Vagina (tissue), 2 donors: ENCODE measurements at regions not wholly inside any gene's neighbourhood (a gene's known extent, or its start where the extent isn't known, plus 50 kb on each side); places are given as distances from the start of the nearest gene placed in this dataset.

Source experiments
- DNase-seq, 2 donors: peaks; one replicate each; pipeline ENCODE4 v3.0.0-alpha.2; 2017; ENCODE audit errors: extremely low spot score in 2 of 2
- H3K27ac ChIP-seq: fragments of 200-600 bp; sonication (generic); one replicate; pipeline ENCODE4 v1.5.1; 2019
- H3K27me3 ChIP-seq: fragments of 200-600 bp; sonication (generic); one replicate; pipeline ENCODE4 v1.5.1; 2019
- H3K36me3 ChIP-seq, 2 donors: fragments of 200-600 bp; sonication (generic); one replicate each; pipeline ENCODE4 v1.5.1; 2017 to 2019
- H3K4me1 ChIP-seq: fragments of 200-600 bp; sonication (generic); one replicate; pipeline ENCODE4 v1.5.1; 2019
- H3K4me3 ChIP-seq, 2 donors: fragments of 200-600 bp; sonication (generic); 1 replicate in 1 of 2; 2 replicates in 1 of 2; pipeline ENCODE4 v1.5.1; 2016 to 2019
- H3K9me3 ChIP-seq: fragments of 200-600 bp; sonication (generic); one replicate; pipeline ENCODE4 v1.5.1; 2019
- CTCF ChIP-seq, 3 experiments: fragments of 450-650 bp in 2 of 3; fragments of 200-600 bp in 1 of 3; sonication (generic) in 1 of 3; IDR thresholded peaks; one replicate each; pipeline ENCODE4 v1.5.1; 2017 to 2019; ENCODE audit warnings: antibody characterized with exemption in 3 of 3, mild to moderate bottlenecking in 2 of 3, moderate library complexity in 2 of 3
- POLR2A ChIP-seq, 2 donors: fragments of 450-650 bp; IDR thresholded peaks; one replicate each; pipeline ENCODE4 v1.6.1; 2017; ENCODE audit warnings: antibody characterized with exemption in 2 of 2, mild to moderate bottlenecking in 2 of 2, moderate library complexity in 2 of 2
- POLR2AphosphoS5 ChIP-seq, 2 donors: sonication (generic); formaldehyde crosslinking; IDR thresholded peaks; one replicate each; pipeline ENCODE4 v1.9.0; 2017; ENCODE audit warnings: antibody characterized with exemption in 2 of 2, mild to moderate bottlenecking in 2 of 2, low read depth in 1 of 2; ENCODE audit not compliant: insufficient read depth in 1 of 2
- intact Hi-C: fragments of 100-400 bp; cut with DNase I; formaldehyde crosslinking; loops from one replicate; pipeline ENCODE4 v1.15.1; 2023

- peak in 1 of 2 donors; percentile 46 for DNase-seq
- intact Hi-C loops: no loop called here
- Histone ChIP-seq H3K36me3 (no peaks in the 10 kb centered on the region), H3K27ac (no peak overlapping the region), H3K9me3 (no peaks in the 10 kb centered on the region), H3K27me3 (no peaks in the 10 kb centered on the region), H3K4me1 (no peaks in the 10 kb centered on the region), H3K4me3 (no peak overlapping the region)
- TF ChIP-seq CTCF (IDR thresholded peaks at IDR 0.05) (no peak), POLR2AphosphoS5 (IDR thresholded peaks at IDR 0.05; ENCODE audit: insufficient read depth in 1 of 2, low read depth in 1 of 2) (peak in 1 of 2 donors; percentile 30), POLR2A (IDR thresholded peaks at IDR 0.05) (no peak)
Measured at GRCh38 chr20:46823271-46823751, 71.3 kb upstream of the EYA2 start.

GRCh38 chr20:46823753-46824152 is 70.9 kb upstream of the EYA2 start:
- no peaks in the 10 kb centered on the region for H3K27me3 ChIP-seq
- TF ChIP-seq POLR2AphosphoS5 (IDR thresholded peaks at IDR 0.05; ENCODE audit: insufficient read depth in 1 of 2, low read depth in 1 of 2): no peak
- intact Hi-C loops: no loop called here
- no peak overlapping the region for H3K4me3 ChIP-seq
- H3K36me3 ChIP-seq: no peaks in the 10 kb centered on the region
- H3K4me1 ChIP-seq: no peaks in the 10 kb centered on the region
- H3K9me3 ChIP-seq: no peaks in the 10 kb centered on the region
- no peak for DNase-seq
- no peak overlapping the region for H3K27ac ChIP-seq

- no peaks in the 10 kb centered on the region for H3K27me3 ChIP-seq
- H3K4me1 ChIP-seq: no peaks in the 10 kb centered on the region
- TF ChIP-seq CTCF (IDR thresholded peaks at IDR 0.05) (no peak), POLR2AphosphoS5 (IDR thresholded peaks at IDR 0.05; ENCODE audit: insufficient read depth in 1 of 2, low read depth in 1 of 2) (no peak), POLR2A (IDR thresholded peaks at IDR 0.05) (no peak)
- no peak for DNase-seq
- H3K9me3 ChIP-seq: no peaks in the 10 kb centered on the region
- H3K36me3 ChIP-seq: no peaks in the 10 kb centered on the region
- no peak overlapping the region for H3K4me3 ChIP-seq
- no peak overlapping the region for H3K27ac ChIP-seq
- intact Hi-C loops: no loop called here
Measured at GRCh38 chr20:46826343-46826984, 68.2 kb upstream of the EYA2 start.

- no peak overlapping the region for H3K27ac ChIP-seq
- no peaks in the 10 kb centered on the region for H3K4me1 ChIP-seq
- TF ChIP-seq POLR2A (IDR thresholded peaks at IDR 0.05): no peak
- TF ChIP-seq CTCF (IDR thresholded peaks at IDR 0.05): no peak
- TF ChIP-seq POLR2AphosphoS5 (IDR thresholded peaks at IDR 0.05; ENCODE audit: insufficient read depth in 1 of 2, low read depth in 1 of 2): no peak
- no peaks in the 10 kb centered on the region for H3K36me3 ChIP-seq
- H3K4me3 ChIP-seq: no peak overlapping the region
- H3K9me3 ChIP-seq: no peaks in the 10 kb centered on the region
- no peaks in the 10 kb centered on the region for H3K27me3 ChIP-seq
- DNase-seq: peak in 1 of 2 donors; percentile 22
- intact Hi-C loops: no loop called here
Measured at GRCh38 chr20:46827718-46828458, 66.8 kb upstream of the EYA2 start.

- no peaks in the 10 kb centered on the region for H3K36me3 ChIP-seq
- no peak for DNase-seq
- H3K9me3 ChIP-seq: no peaks in the 10 kb centered on the region
- intact Hi-C loops: no loop called here
- H3K4me3 ChIP-seq: no peak overlapping the region
- no peaks in the 10 kb centered on the region for H3K27me3 ChIP-seq
- H3K27ac ChIP-seq: no peak overlapping the region
- no peak for TF ChIP-seq POLR2A (IDR thresholded peaks at IDR 0.05)
- no peak for TF ChIP-seq POLR2AphosphoS5 (IDR thresholded peaks at IDR 0.05; ENCODE audit: insufficient read depth in 1 of 2, low read depth in 1 of 2)
- TF ChIP-seq CTCF (IDR thresholded peaks at IDR 0.05): no peak
- H3K4me1 ChIP-seq: no peaks in the 10 kb centered on the region
Measured at GRCh38 chr20:46828471-46828870, 66.2 kb upstream of the EYA2 start.
